ENCODE measurements at regions not wholly inside any gene's neighbourhood (a gene's known extent, or its start where the extent isn't known, plus 50 kb on each side); places are given as distances from the start of the nearest gene placed in this dataset.

DNA sequence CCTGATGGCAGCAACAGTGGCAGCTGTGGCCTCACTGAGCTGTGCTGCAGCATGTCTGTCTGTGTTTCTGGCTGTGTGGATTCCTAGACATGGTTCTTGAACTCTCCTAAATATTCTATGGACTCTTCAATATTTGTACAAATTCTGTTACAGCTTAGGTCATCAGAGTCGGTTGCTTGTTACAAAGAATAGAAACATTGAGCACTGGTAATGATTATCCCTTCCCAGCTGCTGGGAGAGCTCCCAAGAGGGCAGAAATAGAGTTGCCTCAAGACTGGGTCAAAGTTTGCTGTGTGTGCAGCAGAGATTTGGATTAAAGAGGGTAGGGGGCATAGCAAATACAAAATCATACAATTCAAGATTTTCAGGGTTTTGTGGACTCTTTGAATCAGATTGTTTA, 337.1 kb upstream of the AKR1E2 start:
- H3K9me3 ChIP-seq = no peaks in the 10 kb centered on the region
- no peaks in the 10 kb centered on the region for H3K27me3 ChIP-seq
- H3K4me3 ChIP-seq (ENCODE audit: low read depth, low read length) = no peak overlapping the region
- no peaks in the 10 kb centered on the region for H3K4me1 ChIP-seq
- TF ChIP-seq, protein P1, sequence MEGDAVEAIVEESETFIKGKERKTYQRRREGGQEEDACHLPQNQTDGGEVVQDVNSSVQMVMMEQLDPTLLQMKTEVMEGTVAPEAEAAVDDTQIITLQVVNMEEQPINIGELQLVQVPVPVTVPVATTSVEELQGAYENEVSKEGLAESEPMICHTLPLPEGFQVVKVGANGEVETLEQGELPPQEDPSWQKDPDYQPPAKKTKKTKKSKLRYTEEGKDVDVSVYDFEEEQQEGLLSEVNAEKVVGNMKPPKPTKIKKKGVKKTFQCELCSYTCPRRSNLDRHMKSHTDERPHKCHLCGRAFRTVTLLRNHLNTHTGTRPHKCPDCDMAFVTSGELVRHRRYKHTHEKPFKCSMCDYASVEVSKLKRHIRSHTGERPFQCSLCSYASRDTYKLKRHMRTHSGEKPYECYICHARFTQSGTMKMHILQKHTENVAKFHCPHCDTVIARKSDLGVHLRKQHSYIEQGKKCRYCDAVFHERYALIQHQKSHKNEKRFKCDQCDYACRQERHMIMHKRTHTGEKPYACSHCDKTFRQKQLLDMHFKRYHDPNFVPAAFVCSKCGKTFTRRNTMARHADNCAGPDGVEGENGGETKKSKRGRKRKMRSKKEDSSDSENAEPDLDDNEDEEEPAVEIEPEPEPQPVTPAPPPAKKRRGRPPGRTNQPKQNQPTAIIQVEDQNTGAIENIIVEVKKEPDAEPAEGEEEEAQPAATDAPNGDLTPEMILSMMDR (IDR thresholded peaks at IDR 0.05; ENCODE audit: low read depth, low read length) = no peak
- DNase-seq = no peak
- no peaks in the 10 kb centered on the region for H3K36me3 ChIP-seq

DNA sequence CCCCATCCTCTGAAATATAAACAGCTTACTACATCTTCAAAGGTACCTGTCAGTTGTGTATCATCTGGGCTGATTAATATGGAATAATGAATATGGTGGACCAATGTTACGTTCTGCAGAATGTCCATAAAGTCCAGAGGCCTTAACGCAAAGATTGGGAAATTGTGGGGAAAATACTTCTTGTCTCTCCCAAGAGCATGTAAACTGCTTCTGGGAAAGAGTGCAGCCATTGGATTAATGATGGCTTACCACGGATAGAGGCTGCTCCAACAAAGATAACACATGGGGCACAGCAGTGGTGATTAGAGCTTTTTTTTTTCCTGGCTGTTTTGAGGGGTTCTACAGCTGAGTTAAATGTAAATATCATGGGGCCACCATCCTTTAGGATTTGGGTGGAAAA, 340.4 kb upstream of the AKR1E2 start:
- H3K36me3 ChIP-seq = no peaks in the 10 kb centered on the region
- DNase-seq = no peak
- no peak overlapping the region for H3K4me3 ChIP-seq (ENCODE audit: low read depth, low read length)
- TF ChIP-seq, protein P1 (IDR thresholded peaks at IDR 0.05; ENCODE audit: low read depth, low read length) = no peak
- no peaks in the 10 kb centered on the region for H3K27me3 ChIP-seq
- no peaks in the 10 kb centered on the region for H3K4me1 ChIP-seq
- H3K9me3 ChIP-seq = no peaks in the 10 kb centered on the region

DNA sequence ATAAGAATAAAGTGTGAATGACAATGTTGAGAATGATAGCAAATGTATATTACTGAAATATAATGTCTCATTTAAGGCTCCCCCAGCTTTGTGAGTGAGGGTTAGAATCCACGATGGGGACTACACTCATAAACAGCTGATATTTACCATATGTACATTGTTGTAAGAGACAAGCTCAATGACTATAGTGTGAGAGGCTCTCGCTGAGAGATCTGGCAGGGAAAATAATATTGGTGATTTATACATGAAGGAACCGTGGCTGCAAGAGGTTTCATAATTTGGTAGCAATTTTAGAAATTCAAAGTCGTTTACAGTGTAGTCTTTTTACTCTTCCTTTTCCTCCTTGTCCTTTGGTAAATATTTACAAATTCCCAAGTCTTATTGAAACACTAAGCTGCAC, 342.2 kb upstream of the AKR1E2 start:
- TF ChIP-seq, protein P1 (IDR thresholded peaks at IDR 0.05; ENCODE audit: low read depth, low read length) = no peak
- no peak for DNase-seq
- Histone ChIP-seq H3K36me3 (no peaks in the 10 kb centered on the region), H3K4me3 (ENCODE audit: low read depth, low read length) (no peak overlapping the region), H3K27me3 (no peaks in the 10 kb centered on the region), H3K4me1 (no peaks in the 10 kb centered on the region), H3K9me3 (no peaks in the 10 kb centered on the region)

DNA sequence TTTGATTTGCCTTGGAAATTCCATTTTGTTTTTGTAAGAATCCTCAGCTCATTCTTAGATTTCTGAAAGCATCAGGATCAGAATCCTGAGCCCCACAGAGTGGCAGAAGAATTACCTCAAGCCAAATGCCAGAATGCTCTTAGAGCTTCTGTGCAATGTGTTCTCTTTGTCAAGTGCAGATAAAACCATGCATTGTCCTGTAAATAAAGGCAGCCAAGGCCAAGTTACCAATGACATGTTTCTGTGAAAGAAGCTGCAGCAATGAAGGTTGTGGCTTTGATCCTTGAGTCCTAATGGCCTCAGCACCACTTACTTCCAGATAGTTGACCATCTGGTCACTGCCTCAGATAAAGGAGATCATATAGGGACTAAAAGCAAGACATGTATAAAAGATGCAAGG, 343.3 kb upstream of the AKR1E2 start:
- no peaks in the 10 kb centered on the region for H3K4me1 ChIP-seq
- no peaks in the 10 kb centered on the region for H3K36me3 ChIP-seq
- no peaks in the 10 kb centered on the region for H3K27me3 ChIP-seq
- H3K9me3 ChIP-seq = no peaks in the 10 kb centered on the region
- TF ChIP-seq, protein P1 (IDR thresholded peaks at IDR 0.05; ENCODE audit: low read depth, low read length) = no peak
- no peak overlapping the region for H3K4me3 ChIP-seq (ENCODE audit: low read depth, low read length)
- no peak for DNase-seq

DNA sequence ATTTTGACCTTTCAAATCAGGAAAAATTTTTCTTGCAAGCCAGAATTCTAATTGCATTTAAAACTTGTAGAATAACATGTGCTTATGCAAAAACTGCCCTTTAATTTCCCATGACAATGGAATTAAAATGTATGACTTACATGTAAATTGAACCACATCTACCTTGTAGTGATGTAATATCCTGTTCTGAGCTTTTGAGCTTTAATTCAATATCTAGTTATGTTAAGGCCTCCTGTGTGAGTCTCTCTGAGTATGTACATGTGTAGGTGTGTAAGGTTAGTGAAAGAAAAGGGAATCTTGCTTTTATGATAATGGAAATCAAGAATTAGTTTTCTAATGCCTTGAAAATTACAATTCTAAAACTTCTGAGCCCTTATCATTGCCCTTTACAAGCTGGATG, 344.8 kb upstream of the AKR1E2 start:
- TF ChIP-seq, protein P1 (IDR thresholded peaks at IDR 0.05; ENCODE audit: low read depth, low read length) = no peak
- no peak for DNase-seq
- Histone ChIP-seq H3K9me3 (no peaks in the 10 kb centered on the region), H3K36me3 (no peaks in the 10 kb centered on the region), H3K4me3 (ENCODE audit: low read depth, low read length) (no peak overlapping the region), H3K27me3 (no peaks in the 10 kb centered on the region), H3K4me1 (no peaks in the 10 kb centered on the region)

DNA sequence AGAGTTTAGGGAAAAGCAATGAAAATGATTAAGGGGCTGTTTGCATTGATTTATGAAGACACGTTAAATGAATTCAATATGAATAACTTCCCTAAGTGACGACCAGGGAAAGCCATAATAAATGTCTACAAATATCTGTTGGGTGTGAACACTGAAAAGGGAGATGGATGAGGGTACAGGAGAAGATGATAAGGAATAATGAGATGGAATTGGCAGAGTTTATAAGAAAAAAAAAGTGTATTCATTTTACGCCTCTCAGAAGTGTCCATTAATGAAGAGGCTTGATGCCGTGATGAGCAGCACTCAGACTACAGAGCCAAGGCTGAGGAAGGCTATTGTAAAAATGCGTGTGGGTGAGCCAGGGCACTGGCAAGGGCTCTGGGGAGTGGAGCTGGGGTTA, 346.7 kb upstream of the AKR1E2 start:
- H3K4me3 ChIP-seq (ENCODE audit: low read depth, low read length) = no peak overlapping the region
- no peaks in the 10 kb centered on the region for H3K9me3 ChIP-seq
- no peak for DNase-seq
- H3K27me3 ChIP-seq = no peaks in the 10 kb centered on the region
- H3K36me3 ChIP-seq = no peaks in the 10 kb centered on the region
- no peaks in the 10 kb centered on the region for H3K4me1 ChIP-seq
- TF ChIP-seq, protein P1 (IDR thresholded peaks at IDR 0.05; ENCODE audit: low read depth, low read length) = no peak
